HepG2 (cell line): ENCODE measurements at regions not wholly inside any gene's neighbourhood (a gene's known extent, or its start where the extent isn't known, plus 50 kb on each side); places are given as distances from the start of the nearest gene placed in this dataset.

ENCODE experiments used
- ATAC-seq: fragments of 200-7000 bp; cut with Tn5 transposase; 3 replicates; pipeline ENCODE4 v1.9.1; 2020; ENCODE audit warnings: mild to moderate bottlenecking, moderate library complexity
- BruUV-seq: library from RNA; stranded (reverse); fragments of 400-500 nt; replicated peaks from 2 replicates; lab custom pipeline; 2021; lab: Mats Ljungman, UMichigan
- CTCF ChIA-PET: fragments of 300-600 bp; formaldehyde crosslinking; extraction: SDS; loops from one replicate; lab custom pipeline; 2021; ENCODE audit warnings: low total read pairs, inconsistent platforms, low intra/inter-chr PET ratio; lab: Yijun Ruan, JAX
- POLR2A ChIA-PET: fragments of 350-600 bp; sonication (Branson Sonifier 250); formaldehyde crosslinking; loops from one replicate; lab custom pipeline; 2020; ENCODE audit warnings: antibody characterized with exemption, inconsistent platforms; lab: Yijun Ruan, JAX
- DNase-seq: peaks from one replicate; pipeline ENCODE4 v3.0.0-alpha.2; 2015; ENCODE audit warnings: low spot score
- FAIRE-seq: peaks from 3 replicates; lab custom pipeline; 2011; peaks lifted over from hg19 to GRCh38; lab: Jason Lieb, UNC
- H2AFZ ChIP-seq: one replicate; pipeline ENCODE4 v1.6.1; 2011; ENCODE audit warnings: low read length, inconsistent platforms
- H3K27ac ChIP-seq: fragments of 300-600 bp; 3 replicates; pipeline ENCODE4 v1.8.0; 2011; ENCODE audit warnings: mixed run types, mild to moderate bottlenecking, mixed read lengths, low read length, inconsistent platforms; ENCODE audit not compliant: insufficient read depth; ENCODE audit errors: extremely low read length
- H3K27me3 ChIP-seq, 2 experiments: fragments of 200-600 bp in 1 of 2; 2 replicates in 1 of 2; 3 replicates in 1 of 2; pipeline versions ENCODE4 v1.6.0 to v1.8.0; 2011; ENCODE audit warnings: low read length in 2 of 2, mild to moderate bottlenecking in 2 of 2, moderate library complexity in 2 of 2, inconsistent platforms in 1 of 2; ENCODE audit not compliant: insufficient read depth in 2 of 2, control insufficient read depth in 1 of 2
- H3K36me3 ChIP-seq, 2 experiments: fragments of 200-600 bp in 1 of 2; replicated peaks in 1 of 2; 2 replicates in 1 of 2; 3 replicates in 1 of 2; pipeline versions ENCODE4 v1.5.1 to v1.8.0; 2011; ENCODE audit warnings: low read length in 2 of 2, inconsistent platforms in 1 of 2; ENCODE audit not compliant: insufficient read depth in 2 of 2, control insufficient read depth in 1 of 2
- H3K4me1 ChIP-seq: 2 replicates; pipeline ENCODE4 v1.5.1; 2012; ENCODE audit warnings: low read length, inconsistent platforms; ENCODE audit not compliant: insufficient read depth
- H3K4me2 ChIP-seq: 2 replicates; pipeline ENCODE4 v1.6.0; 2011; ENCODE audit warnings: low read depth, low read length, inconsistent platforms
- H3K4me3 ChIP-seq, 3 experiments: fragments of 200-600 bp in 1 of 3; sonication (generic), shearing (Covaris generic) in 1 of 3; replicated peaks in 1 of 3; 2 replicates each; pipeline ENCODE4 v1.5.1; 2011 to 2016; ENCODE audit warnings: low read length in 3 of 3, inconsistent platforms in 2 of 3, low read depth in 2 of 3, mild to moderate bottlenecking in 2 of 3, control low read depth in 1 of 3, mixed read lengths in 1 of 3; ENCODE audit not compliant: insufficient read depth in 1 of 3
- H3K79me2 ChIP-seq: one replicate; pipeline ENCODE4 v1.6.1; 2011; ENCODE audit warnings: low read length, inconsistent platforms; ENCODE audit not compliant: insufficient read depth
- H3K9ac ChIP-seq: 2 replicates; pipeline ENCODE4 v1.6.0; 2011; ENCODE audit warnings: mild to moderate bottlenecking, low read depth, low read length, inconsistent platforms; ENCODE audit not compliant: insufficient read depth
- H3K9me3 ChIP-seq: 2 replicates; pipeline ENCODE4 v1.5.1; 2012; ENCODE audit warnings: mild to moderate bottlenecking, low read length
- H4K20me1 ChIP-seq: 2 replicates; pipeline ENCODE4 v1.6.0; 2011; ENCODE audit warnings: inconsistent platforms, mild to moderate bottlenecking, low read length, moderate library complexity; ENCODE audit not compliant: insufficient read depth
- BORCS8-MEF2B ChIP-seq: sonication (generic); formaldehyde crosslinking; IDR thresholded peaks from 2 replicates; pipeline ENCODE4 v1.8.0; 2022; ENCODE audit warnings: mild to moderate bottlenecking, missing genetic modification reagents
- CENPT ChIP-seq: sonication (generic); formaldehyde crosslinking; IDR thresholded peaks from 2 replicates; pipeline ENCODE4 v1.8.0; 2022; ENCODE audit warnings: low read depth, mild to moderate bottlenecking, moderate library complexity, missing genetic modification reagents
- EED ChIP-seq: sonication (generic); formaldehyde crosslinking; IDR thresholded peaks from 2 replicates; pipeline ENCODE4 v1.5.0; 2020; ENCODE audit warnings: mild to moderate bottlenecking, missing genetic modification reagents
- ELF3 ChIP-seq: IDR thresholded peaks from 2 replicates; pipeline ENCODE4 v1.6.1; 2016; ENCODE audit warnings: missing genetic modification reagents, missing compliant biosample characterization
- HNRNPH1 ChIP-seq: fragments of 200-400 bp; formaldehyde crosslinking; optimal IDR thresholded peaks from 2 replicates; pipeline ENCODE3; 2017; ENCODE audit warnings: mild to moderate bottlenecking, low read depth, low read length
- HNRNPK ChIP-seq: fragments of 200-400 bp; formaldehyde crosslinking; IDR thresholded peaks from 2 replicates; pipeline ENCODE4 v1.6.1; 2018; ENCODE audit warnings: low read length, low read depth, moderate library complexity, mild to moderate bottlenecking; ENCODE audit not compliant: poor library complexity, severe bottlenecking
- JUNB ChIP-seq: sonication (generic); formaldehyde crosslinking; IDR thresholded peaks from 2 replicates; pipeline ENCODE4 v1.8.0; 2022; ENCODE audit warnings: missing genetic modification reagents, mild to moderate bottlenecking, borderline replicate concordance
- POGZ ChIP-seq: sonication (generic); formaldehyde crosslinking; IDR thresholded peaks from 2 replicates; pipeline ENCODE4 v1.4.0; 2020; ENCODE audit warnings: mild to moderate bottlenecking, missing genetic modification reagents
- SPEN ChIP-seq: sonication (generic); formaldehyde crosslinking; IDR thresholded peaks from 2 replicates; pipeline ENCODE4 v1.5.1; 2020; ENCODE audit warnings: low read depth, mild to moderate bottlenecking, missing genetic modification reagents
- TMF1 ChIP-seq: sonication (generic); formaldehyde crosslinking; IDR thresholded peaks from 2 replicates; pipeline ENCODE4 v1.8.1; 2022; ENCODE audit warnings: low read depth, missing genetic modification reagents
- YEATS4 ChIP-seq: sonication (generic); formaldehyde crosslinking; IDR thresholded peaks from 2 replicates; pipeline ENCODE4 v1.4.0; 2020; ENCODE audit warnings: missing genetic modification reagents, borderline replicate concordance
- ZFX ChIP-seq: sonication (generic); formaldehyde crosslinking; IDR thresholded peaks from 2 replicates; pipeline ENCODE4 v1.4.0; 2020; ENCODE audit warnings: mild to moderate bottlenecking, low read depth, missing genetic modification reagents, moderate library complexity
- ZNF598 ChIP-seq: sonication (generic); formaldehyde crosslinking; IDR thresholded peaks from 2 replicates; pipeline ENCODE4 v1.5.1; 2020; ENCODE audit warnings: mild to moderate bottlenecking, missing genetic modification reagents, borderline replicate concordance
- ZNF747 ChIP-seq: sonication (generic); formaldehyde crosslinking; IDR thresholded peaks from 2 replicates; pipeline ENCODE4 v1.8.1; 2023; ENCODE audit warnings: missing genetic modification reagents, mild to moderate bottlenecking, borderline replicate concordance
- WGBS: methylation state at CpG from one replicate; pipeline ENCODE4 v1.1.6; 2017; ENCODE audit warnings: low lambda C conversion rate; 5-methylcytosine and 5-hydroxymethylcytosine counted together
- in situ Hi-C: cut with HindIII; loops from 2 replicates; pipeline ENCODE4 v1.10.0; 2017; ENCODE audit warnings: low pct_unique_long_range_greater_than_20kb; ENCODE audit not compliant: extremely low pct_ligation_motif_present
- intact Hi-C: fragments of 100-400 bp; cut with micrococcal nuclease; formaldehyde crosslinking; loops from one replicate; pipeline ENCODE4 v1.10.0; 2022; ENCODE audit not compliant: unreplicated experiment
- TF ChIP-seq, protein P1 (sequence below): sonication (generic); formaldehyde crosslinking; IDR thresholded peaks from 2 replicates; pipeline ENCODE4 v1.4.0; 2020; ENCODE audit warnings: missing genetic modification reagents
- TF ChIP-seq, protein P2 (sequence below): sonication (generic); formaldehyde crosslinking; IDR thresholded peaks from 2 replicates; pipeline ENCODE4 v1.9.0; 2021; ENCODE audit warnings: missing genetic modification reagents, mild to moderate bottlenecking, borderline replicate concordance
- TF ChIP-seq, protein P3 (sequence below): IDR thresholded peaks from 2 replicates; pipeline ENCODE4 v1.6.1; 2012; ENCODE audit warnings: inconsistent platforms

DNA sequence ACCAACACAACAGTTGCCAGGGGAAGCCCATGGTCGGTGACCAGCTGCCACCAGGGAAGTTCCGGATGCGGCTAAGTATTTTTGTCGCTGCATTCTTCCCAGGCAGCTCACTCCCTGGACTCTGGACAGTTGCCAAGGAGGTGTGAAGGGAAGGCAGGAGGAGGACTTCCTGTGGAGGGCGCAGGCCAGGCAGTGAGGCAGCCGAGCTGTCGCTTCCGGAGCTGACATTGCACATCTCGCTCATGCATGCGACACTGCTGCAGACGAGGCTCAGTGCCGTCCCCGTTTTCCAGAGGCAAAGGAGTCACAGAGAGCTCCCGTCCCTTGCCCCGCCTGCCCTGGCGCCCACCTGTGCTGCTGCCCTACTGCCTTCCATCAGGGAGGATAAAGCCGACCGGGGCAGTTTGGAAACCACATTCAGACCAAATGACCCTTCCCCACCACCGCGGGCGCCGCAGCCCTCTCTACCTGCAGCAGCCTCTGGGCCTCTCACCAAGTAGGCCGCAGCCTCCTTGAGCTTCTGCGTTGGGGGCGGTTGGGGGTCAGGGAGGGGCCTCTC lies 81.4 kb downstream of the NENF start:
- ChIA-PET POLR2A (no interaction called here), CTCF (no interaction called here)
- intact Hi-C loops (no loop called here), in situ Hi-C loops (no loop called here)
- H3K4me1 ChIP-seq = peaks cover 21% of the 10 kb centered on the region
- no peak overlapping the region for H3K4me2 ChIP-seq
- no TSS peak for BruUV-seq
- no peaks in the 10 kb centered on the region for H4K20me1 ChIP-seq
- FAIRE-seq (no peak), DNase-seq (peak; percentile 62), ATAC-seq (peak; percentile 41)
- H3K4me3 ChIP-seq = no peak overlapping the region
- 38% methylated on average over 10 of the region's 25 CpGs for WGBS
- H3K79me2 ChIP-seq = no peaks in the 10 kb centered on the region
- H3K9me3 ChIP-seq = no peaks in the 10 kb centered on the region
- H3K36me3 ChIP-seq = no peaks in the 10 kb centered on the region
- peaks cover 0 to 15% of the 10 kb centered on the region in 2 experiments; a peak in 3 of 5 replicates for H3K27me3 ChIP-seq
- no peak overlapping the region for H3K27ac ChIP-seq
- no peak overlapping the region for H3K9ac ChIP-seq
- H2AFZ ChIP-seq = no peak overlapping the region
- TF ChIP-seq YEATS4 (no peak), ZNF747 (no peak), ZFX (CRISPR knock-in tag) (0 out of 2 replicates have a peak, but pooled peaks have one; percentile 19), HNRNPH1 (no peak), HNRNPK (no peak), ELF3 (CRISPR knock-in tag) (peak; percentile 64), SPEN (CRISPR knock-in tag) (0 out of 2 replicates have a peak, but pooled peaks have one; percentile 28), EED (CRISPR knock-in tag) (no peak), BORCS8-MEF2B (no peak), POGZ (CRISPR knock-in tag) (no peak), JUNB (peak; percentile 46; the same call in 1 of the 2 replicates), ZNF598 (CRISPR knock-in tag) (no peak), CENPT (no peak), TMF1 (CRISPR knock-in tag) (no peak)
- TF ChIP-seq, protein P1, sequence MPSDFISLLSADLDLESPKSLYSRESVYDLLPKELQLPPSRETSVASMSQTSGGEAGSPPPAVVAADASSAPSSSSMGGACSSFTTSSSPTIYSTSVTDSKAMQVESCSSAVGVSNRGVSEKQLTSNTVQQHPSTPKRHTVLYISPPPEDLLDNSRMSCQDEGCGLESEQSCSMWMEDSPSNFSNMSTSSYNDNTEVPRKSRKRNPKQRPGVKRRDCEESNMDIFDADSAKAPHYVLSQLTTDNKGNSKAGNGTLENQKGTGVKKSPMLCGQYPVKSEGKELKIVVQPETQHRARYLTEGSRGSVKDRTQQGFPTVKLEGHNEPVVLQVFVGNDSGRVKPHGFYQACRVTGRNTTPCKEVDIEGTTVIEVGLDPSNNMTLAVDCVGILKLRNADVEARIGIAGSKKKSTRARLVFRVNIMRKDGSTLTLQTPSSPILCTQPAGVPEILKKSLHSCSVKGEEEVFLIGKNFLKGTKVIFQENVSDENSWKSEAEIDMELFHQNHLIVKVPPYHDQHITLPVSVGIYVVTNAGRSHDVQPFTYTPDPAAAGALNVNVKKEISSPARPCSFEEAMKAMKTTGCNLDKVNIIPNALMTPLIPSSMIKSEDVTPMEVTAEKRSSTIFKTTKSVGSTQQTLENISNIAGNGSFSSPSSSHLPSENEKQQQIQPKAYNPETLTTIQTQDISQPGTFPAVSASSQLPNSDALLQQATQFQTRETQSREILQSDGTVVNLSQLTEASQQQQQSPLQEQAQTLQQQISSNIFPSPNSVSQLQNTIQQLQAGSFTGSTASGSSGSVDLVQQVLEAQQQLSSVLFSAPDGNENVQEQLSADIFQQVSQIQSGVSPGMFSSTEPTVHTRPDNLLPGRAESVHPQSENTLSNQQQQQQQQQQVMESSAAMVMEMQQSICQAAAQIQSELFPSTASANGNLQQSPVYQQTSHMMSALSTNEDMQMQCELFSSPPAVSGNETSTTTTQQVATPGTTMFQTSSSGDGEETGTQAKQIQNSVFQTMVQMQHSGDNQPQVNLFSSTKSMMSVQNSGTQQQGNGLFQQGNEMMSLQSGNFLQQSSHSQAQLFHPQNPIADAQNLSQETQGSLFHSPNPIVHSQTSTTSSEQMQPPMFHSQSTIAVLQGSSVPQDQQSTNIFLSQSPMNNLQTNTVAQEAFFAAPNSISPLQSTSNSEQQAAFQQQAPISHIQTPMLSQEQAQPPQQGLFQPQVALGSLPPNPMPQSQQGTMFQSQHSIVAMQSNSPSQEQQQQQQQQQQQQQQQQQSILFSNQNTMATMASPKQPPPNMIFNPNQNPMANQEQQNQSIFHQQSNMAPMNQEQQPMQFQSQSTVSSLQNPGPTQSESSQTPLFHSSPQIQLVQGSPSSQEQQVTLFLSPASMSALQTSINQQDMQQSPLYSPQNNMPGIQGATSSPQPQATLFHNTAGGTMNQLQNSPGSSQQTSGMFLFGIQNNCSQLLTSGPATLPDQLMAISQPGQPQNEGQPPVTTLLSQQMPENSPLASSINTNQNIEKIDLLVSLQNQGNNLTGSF (CRISPR knock-in tag) = no peak
- TF ChIP-seq, protein P2, sequence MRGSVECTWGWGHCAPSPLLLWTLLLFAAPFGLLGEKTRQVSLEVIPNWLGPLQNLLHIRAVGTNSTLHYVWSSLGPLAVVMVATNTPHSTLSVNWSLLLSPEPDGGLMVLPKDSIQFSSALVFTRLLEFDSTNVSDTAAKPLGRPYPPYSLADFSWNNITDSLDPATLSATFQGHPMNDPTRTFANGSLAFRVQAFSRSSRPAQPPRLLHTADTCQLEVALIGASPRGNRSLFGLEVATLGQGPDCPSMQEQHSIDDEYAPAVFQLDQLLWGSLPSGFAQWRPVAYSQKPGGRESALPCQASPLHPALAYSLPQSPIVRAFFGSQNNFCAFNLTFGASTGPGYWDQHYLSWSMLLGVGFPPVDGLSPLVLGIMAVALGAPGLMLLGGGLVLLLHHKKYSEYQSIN = no peak
- TF ChIP-seq, protein P3, sequence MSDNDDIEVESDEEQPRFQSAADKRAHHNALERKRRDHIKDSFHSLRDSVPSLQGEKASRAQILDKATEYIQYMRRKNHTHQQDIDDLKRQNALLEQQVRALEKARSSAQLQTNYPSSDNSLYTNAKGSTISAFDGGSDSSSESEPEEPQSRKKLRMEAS = peak; percentile 88
